Breast epithelium (tissue), 3 donors: ENCODE measurements at regions not wholly inside any gene's neighbourhood (a gene's known extent, or its start where the extent isn't known, plus 50 kb on each side); places are given as distances from the start of the nearest gene placed in this dataset.

Source experiments
- POLR2A ChIP-seq: fragments of 450-650 bp; IDR thresholded peaks from one replicate; pipeline ENCODE4 v1.6.1; 2016; ENCODE audit warnings: antibody characterized with exemption, mild to moderate bottlenecking, moderate library complexity
- TF ChIP-seq, protein P1 (sequence below), 3 donors: fragments of 450-650 bp; IDR thresholded peaks; one replicate each; pipeline ENCODE4 v1.5.1; 2016 to 2017; ENCODE audit warnings: antibody characterized with exemption in 3 of 3, mild to moderate bottlenecking in 3 of 3, moderate library complexity in 3 of 3

DNA sequence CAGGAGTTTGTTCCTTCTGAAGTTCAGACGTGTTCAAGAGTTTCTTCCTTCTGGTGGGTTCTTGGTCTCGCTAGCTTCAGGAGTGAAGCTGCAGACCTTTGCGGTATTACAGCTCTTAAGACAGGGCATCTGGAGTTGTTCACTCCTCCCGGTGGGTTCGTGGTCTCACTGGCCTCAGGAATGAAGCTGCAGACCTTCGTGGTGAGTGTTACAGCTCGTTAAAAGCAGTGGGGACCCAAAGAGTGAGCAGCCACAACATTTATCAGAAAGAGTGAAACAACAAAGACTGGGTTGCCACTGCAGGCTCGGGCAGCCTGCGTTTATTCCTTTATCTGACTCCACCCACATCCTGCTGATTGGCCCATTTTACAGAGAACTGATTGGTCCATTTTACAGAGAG, 373.1 kb downstream of the ETS1 start:
- TF ChIP-seq, protein P1, sequence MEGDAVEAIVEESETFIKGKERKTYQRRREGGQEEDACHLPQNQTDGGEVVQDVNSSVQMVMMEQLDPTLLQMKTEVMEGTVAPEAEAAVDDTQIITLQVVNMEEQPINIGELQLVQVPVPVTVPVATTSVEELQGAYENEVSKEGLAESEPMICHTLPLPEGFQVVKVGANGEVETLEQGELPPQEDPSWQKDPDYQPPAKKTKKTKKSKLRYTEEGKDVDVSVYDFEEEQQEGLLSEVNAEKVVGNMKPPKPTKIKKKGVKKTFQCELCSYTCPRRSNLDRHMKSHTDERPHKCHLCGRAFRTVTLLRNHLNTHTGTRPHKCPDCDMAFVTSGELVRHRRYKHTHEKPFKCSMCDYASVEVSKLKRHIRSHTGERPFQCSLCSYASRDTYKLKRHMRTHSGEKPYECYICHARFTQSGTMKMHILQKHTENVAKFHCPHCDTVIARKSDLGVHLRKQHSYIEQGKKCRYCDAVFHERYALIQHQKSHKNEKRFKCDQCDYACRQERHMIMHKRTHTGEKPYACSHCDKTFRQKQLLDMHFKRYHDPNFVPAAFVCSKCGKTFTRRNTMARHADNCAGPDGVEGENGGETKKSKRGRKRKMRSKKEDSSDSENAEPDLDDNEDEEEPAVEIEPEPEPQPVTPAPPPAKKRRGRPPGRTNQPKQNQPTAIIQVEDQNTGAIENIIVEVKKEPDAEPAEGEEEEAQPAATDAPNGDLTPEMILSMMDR (IDR thresholded peaks at IDR 0.05): no peak
- TF ChIP-seq POLR2A: no peak
